HepG2 (cell line): ENCODE measurements at regions not wholly inside any gene's neighbourhood (a gene's known extent, or its start where the extent isn't known, plus 50 kb on each side); places are given as distances from the start of the nearest gene placed in this dataset.

Experiments used
- ATAC-seq: fragments of 200-7000 bp; cut with Tn5 transposase; 3 replicates; pipeline ENCODE4 v1.9.1; 2020; ENCODE audit warnings: mild to moderate bottlenecking, moderate library complexity
- BruUV-seq: library from RNA; stranded (reverse); fragments of 400-500 nt; replicated peaks from 2 replicates; lab custom pipeline; 2021; lab: Mats Ljungman, UMichigan
- CTCF ChIA-PET: fragments of 300-600 bp; formaldehyde crosslinking; extraction: SDS; loops from one replicate; lab custom pipeline; 2021; ENCODE audit warnings: low total read pairs, inconsistent platforms, low intra/inter-chr PET ratio; lab: Yijun Ruan, JAX
- POLR2A ChIA-PET: fragments of 350-600 bp; sonication (Branson Sonifier 250); formaldehyde crosslinking; loops from one replicate; lab custom pipeline; 2020; ENCODE audit warnings: antibody characterized with exemption, inconsistent platforms; lab: Yijun Ruan, JAX
- DNase-seq: peaks from one replicate; pipeline ENCODE4 v3.0.0-alpha.2; 2015; ENCODE audit warnings: low spot score
- FAIRE-seq: peaks from 3 replicates; lab custom pipeline; 2011; peaks lifted over from hg19 to GRCh38; lab: Jason Lieb, UNC
- H2AFZ ChIP-seq: one replicate; pipeline ENCODE4 v1.6.1; 2011; ENCODE audit warnings: low read length, inconsistent platforms
- H3K27ac ChIP-seq: fragments of 300-600 bp; 3 replicates; pipeline ENCODE4 v1.8.0; 2011; ENCODE audit warnings: mixed run types, mild to moderate bottlenecking, mixed read lengths, low read length, inconsistent platforms; ENCODE audit not compliant: insufficient read depth; ENCODE audit errors: extremely low read length
- H3K27me3 ChIP-seq, 2 experiments: fragments of 200-600 bp in 1 of 2; 2 replicates in 1 of 2; 3 replicates in 1 of 2; pipeline versions ENCODE4 v1.6.0 to v1.8.0; 2011; ENCODE audit warnings: low read length in 2 of 2, mild to moderate bottlenecking in 2 of 2, moderate library complexity in 2 of 2, inconsistent platforms in 1 of 2; ENCODE audit not compliant: insufficient read depth in 2 of 2, control insufficient read depth in 1 of 2
- H3K36me3 ChIP-seq, 2 experiments: fragments of 200-600 bp in 1 of 2; replicated peaks in 1 of 2; 2 replicates in 1 of 2; 3 replicates in 1 of 2; pipeline versions ENCODE4 v1.5.1 to v1.8.0; 2011; ENCODE audit warnings: low read length in 2 of 2, inconsistent platforms in 1 of 2; ENCODE audit not compliant: insufficient read depth in 2 of 2, control insufficient read depth in 1 of 2
- H3K4me1 ChIP-seq: 2 replicates; pipeline ENCODE4 v1.5.1; 2012; ENCODE audit warnings: low read length, inconsistent platforms; ENCODE audit not compliant: insufficient read depth
- H3K4me2 ChIP-seq: 2 replicates; pipeline ENCODE4 v1.6.0; 2011; ENCODE audit warnings: low read depth, low read length, inconsistent platforms
- H3K4me3 ChIP-seq, 3 experiments: fragments of 200-600 bp in 1 of 3; sonication (generic), shearing (Covaris generic) in 1 of 3; replicated peaks in 1 of 3; 2 replicates each; pipeline ENCODE4 v1.5.1; 2011 to 2016; ENCODE audit warnings: low read length in 3 of 3, inconsistent platforms in 2 of 3, low read depth in 2 of 3, mild to moderate bottlenecking in 2 of 3, control low read depth in 1 of 3, mixed read lengths in 1 of 3; ENCODE audit not compliant: insufficient read depth in 1 of 3
- H3K79me2 ChIP-seq: one replicate; pipeline ENCODE4 v1.6.1; 2011; ENCODE audit warnings: low read length, inconsistent platforms; ENCODE audit not compliant: insufficient read depth
- H3K9ac ChIP-seq: 2 replicates; pipeline ENCODE4 v1.6.0; 2011; ENCODE audit warnings: mild to moderate bottlenecking, low read depth, low read length, inconsistent platforms; ENCODE audit not compliant: insufficient read depth
- H3K9me3 ChIP-seq: 2 replicates; pipeline ENCODE4 v1.5.1; 2012; ENCODE audit warnings: mild to moderate bottlenecking, low read length
- H4K20me1 ChIP-seq: 2 replicates; pipeline ENCODE4 v1.6.0; 2011; ENCODE audit warnings: inconsistent platforms, mild to moderate bottlenecking, low read length, moderate library complexity; ENCODE audit not compliant: insufficient read depth
- ATF7-NPFF ChIP-seq: sonication (generic); formaldehyde crosslinking; IDR thresholded peaks from 2 replicates; pipeline ENCODE4 v1.8.1; 2023; ENCODE audit warnings: mild to moderate bottlenecking, low read depth, missing genetic modification reagents, moderate library complexity
- DMAP1 ChIP-seq: IDR thresholded peaks from 2 replicates; pipeline ENCODE4 v1.6.1; 2016
- HMG20A ChIP-seq: IDR thresholded peaks from 2 replicates; pipeline ENCODE4 v1.6.1; 2016; ENCODE audit warnings: borderline replicate concordance
- MED13 ChIP-seq: sonication (generic); formaldehyde crosslinking; IDR thresholded peaks from 2 replicates; pipeline ENCODE4 v1.5.0; 2020; ENCODE audit warnings: missing genetic modification reagents
- NFE2 ChIP-seq: sonication (generic); formaldehyde crosslinking; IDR thresholded peaks from 2 replicates; pipeline ENCODE4 v1.4.0; 2020; ENCODE audit warnings: missing genetic modification reagents
- SIX4 ChIP-seq: sonication (generic); formaldehyde crosslinking; IDR thresholded peaks from 2 replicates; pipeline ENCODE4 v1.4.0; 2020; ENCODE audit warnings: missing genetic modification reagents
- SP140L ChIP-seq: sonication (generic); formaldehyde crosslinking; IDR thresholded peaks from 2 replicates; pipeline ENCODE4 v1.4.0; 2020; ENCODE audit warnings: missing genetic modification reagents, borderline replicate concordance
- SRSF1 ChIP-seq: fragments of 200-400 bp; formaldehyde crosslinking; optimal IDR thresholded peaks from 2 replicates; pipeline ENCODE3; 2017; ENCODE audit warnings: mild to moderate bottlenecking, low read depth, low read length, moderate library complexity
- XRCC5 ChIP-seq: fragments of 200-400 bp; formaldehyde crosslinking; optimal IDR thresholded peaks from 2 replicates; pipeline ENCODE3; 2017; ENCODE audit warnings: mild to moderate bottlenecking, low read length
- YY1 ChIP-seq: IDR thresholded peaks from 2 replicates; pipeline ENCODE4 v1.6.1; 2011; ENCODE audit warnings: low read length, low read depth, moderate library complexity, mild to moderate bottlenecking; ENCODE audit not compliant: insufficient read depth, insufficient replicate concordance
- ZFAT ChIP-seq: sonication (generic); formaldehyde crosslinking; conservative IDR thresholded peaks from 2 replicates; pipeline ENCODE4 v1.8.1; 2023; ENCODE audit warnings: missing genetic modification reagents, inconsistent platforms
- ZNF275 ChIP-seq: sonication (generic); formaldehyde crosslinking; IDR thresholded peaks from 2 replicates; pipeline ENCODE4 v1.8.0; 2022; ENCODE audit warnings: missing genetic modification reagents, mild to moderate bottlenecking, inconsistent platforms, borderline replicate concordance
- ZNF337 ChIP-seq: sonication (generic); formaldehyde crosslinking; IDR thresholded peaks from 2 replicates; pipeline ENCODE4 v1.5.1; 2020; ENCODE audit warnings: missing genetic modification reagents, low read depth, mild to moderate bottlenecking, borderline replicate concordance
- ZNF558 ChIP-seq: sonication (generic); formaldehyde crosslinking; IDR thresholded peaks from 2 replicates; pipeline ENCODE4 v1.9.0; 2022; ENCODE audit warnings: mild to moderate bottlenecking, missing genetic modification reagents, borderline replicate concordance
- ZNF746 ChIP-seq: sonication (generic); formaldehyde crosslinking; IDR thresholded peaks from 2 replicates; pipeline ENCODE4 v1.8.0; 2022; ENCODE audit warnings: mild to moderate bottlenecking, missing genetic modification reagents
- ZNF788 ChIP-seq: sonication (generic); formaldehyde crosslinking; IDR thresholded peaks from 2 replicates; pipeline ENCODE4 v1.5.0; 2020; ENCODE audit warnings: mild to moderate bottlenecking, missing genetic modification reagents, borderline replicate concordance
- WGBS: methylation state at CpG from one replicate; pipeline ENCODE4 v1.1.6; 2017; ENCODE audit warnings: low lambda C conversion rate; 5-methylcytosine and 5-hydroxymethylcytosine counted together
- in situ Hi-C: cut with HindIII; loops from 2 replicates; pipeline ENCODE4 v1.10.0; 2017; ENCODE audit warnings: low pct_unique_long_range_greater_than_20kb; ENCODE audit not compliant: extremely low pct_ligation_motif_present
- intact Hi-C: fragments of 100-400 bp; cut with micrococcal nuclease; formaldehyde crosslinking; loops from one replicate; pipeline ENCODE4 v1.10.0; 2022; ENCODE audit not compliant: unreplicated experiment

DNA sequence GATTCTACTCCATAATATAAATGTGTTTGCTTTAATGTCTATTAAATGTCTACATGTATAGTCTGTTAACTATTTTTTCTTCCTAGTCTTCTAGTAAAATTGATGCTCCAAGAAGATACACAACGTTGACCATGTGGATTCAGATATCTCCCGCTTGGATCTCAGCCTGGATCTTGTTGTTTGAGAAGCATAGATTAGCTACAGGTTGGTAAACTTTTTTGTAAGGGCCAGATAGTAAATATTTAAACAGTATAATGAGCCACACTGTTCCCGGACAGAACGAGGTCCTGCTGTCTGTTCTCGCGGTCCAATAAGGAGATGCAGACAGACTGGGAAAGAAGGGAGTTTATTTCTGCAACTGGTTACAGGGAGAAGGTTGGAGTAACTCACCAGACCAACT is 86.2 kb upstream of the IL12B start:
- BruUV-seq, result no TSS peak

DNA sequence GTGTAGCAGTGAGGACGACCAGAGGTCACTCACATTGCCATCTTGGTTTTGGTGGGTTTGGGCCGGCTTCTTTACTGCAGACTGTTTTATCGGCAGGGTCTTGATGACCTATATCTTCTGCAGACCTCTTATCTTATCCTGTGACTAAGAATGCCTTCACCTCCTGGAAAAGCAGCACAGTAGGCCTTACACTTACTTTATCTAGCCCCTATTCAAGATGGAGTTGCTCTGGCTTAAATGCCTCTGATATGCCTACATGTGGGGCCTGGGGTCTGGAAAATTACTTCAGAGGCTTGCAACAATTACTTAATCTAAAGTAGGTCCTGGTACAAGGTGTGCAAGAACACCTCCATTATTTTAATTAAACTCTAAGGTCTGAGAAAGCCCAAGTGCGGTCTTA is 86.9 kb upstream of the IL12B start:
- H3K9me3 ChIP-seq, result no peaks in the 10 kb centered on the region
- 46% methylated on average over 4 of the region's 4 CpGs for WGBS
- H3K4me3 ChIP-seq, result no peak overlapping the region
- H3K27me3 ChIP-seq, result peaks cover 0 to 6% of the 10 kb centered on the region in 2 experiments; a peak in 3 of 5 replicates
- no peaks in the 10 kb centered on the region for H4K20me1 ChIP-seq
- FAIRE-seq (no peak), ATAC-seq (no peak), DNase-seq (no peak)
- ChIA-PET CTCF (no interaction called here), POLR2A (no interaction called here)
- H3K4me1 ChIP-seq, result no peaks in the 10 kb centered on the region
- H3K4me2 ChIP-seq, result no peak overlapping the region
- no TSS peak for BruUV-seq
- H3K79me2 ChIP-seq, result no peaks in the 10 kb centered on the region
- no peak overlapping the region for H3K9ac ChIP-seq
- in situ Hi-C loops (no loop called here), intact Hi-C loops (no loop called here)
- H2AFZ ChIP-seq, result no peak overlapping the region
- no peaks in the 10 kb centered on the region for H3K36me3 ChIP-seq
- H3K27ac ChIP-seq, result no peak overlapping the region
- TF ChIP-seq ZFAT (CRISPR knock-in tag), result no peak
- TF ChIP-seq ZNF788 (CRISPR knock-in tag), result no peak
- TF ChIP-seq HMG20A (CRISPR knock-in tag), result no peak
- TF ChIP-seq MED13 (CRISPR knock-in tag), result no peak
- no peak for TF ChIP-seq SIX4 (CRISPR knock-in tag)
- TF ChIP-seq NFE2, result no peak
- no peak for TF ChIP-seq ZNF337 (CRISPR knock-in tag)
- TF ChIP-seq SRSF1, result no peak
- TF ChIP-seq SP140L (CRISPR knock-in tag), result no peak
- TF ChIP-seq YY1, result no peak
- TF ChIP-seq ATF7-NPFF, result no peak
- TF ChIP-seq XRCC5, result no peak
- no peak for TF ChIP-seq DMAP1 (CRISPR knock-in tag)
- TF ChIP-seq ZNF558 (CRISPR knock-in tag), result no peak
- TF ChIP-seq ZNF275, result no peak
- no peak for TF ChIP-seq ZNF746 (CRISPR knock-in tag)

More for the DNA sequence above, 86.2 kb upstream of the IL12B start:
- no peaks in the 10 kb centered on the region for H3K9me3 ChIP-seq
- FAIRE-seq (no peak), DNase-seq (no peak), ATAC-seq (no peak)
- no peak overlapping the region for H3K4me3 ChIP-seq
- no peak overlapping the region for H3K27ac ChIP-seq
- H3K4me1 ChIP-seq, result no peaks in the 10 kb centered on the region
- H3K36me3 ChIP-seq, result no peaks in the 10 kb centered on the region
- H3K27me3 ChIP-seq, result peaks cover 0 to 8% of the 10 kb centered on the region in 2 experiments; a peak in 3 of 5 replicates
- in situ Hi-C loops (no loop called here), intact Hi-C loops (no loop called here)
- WGBS, result 0% methylated on average over 6 of the region's 6 CpGs
- H2AFZ ChIP-seq, result no peak overlapping the region
- ChIA-PET CTCF (no interaction called here), POLR2A (no interaction called here)
- TF ChIP-seq MED13 (CRISPR knock-in tag), result no peak
- H3K79me2 ChIP-seq, result no peaks in the 10 kb centered on the region
- H4K20me1 ChIP-seq, result no peaks in the 10 kb centered on the region
- H3K9ac ChIP-seq, result no peak overlapping the region
- H3K4me2 ChIP-seq, result no peak overlapping the region
